GM21390 (cell line): ENCODE measurements at regions not wholly inside any gene's neighbourhood (a gene's known extent, or its start where the extent isn't known, plus 50 kb on each side); places are given as distances from the start of the nearest gene placed in this dataset.
A peak's percentile ranks its signal among the peaks of the same experiment; 100 is the strongest.
"Not testable (repeated sequence)": the region's sequence is repeated elsewhere in the genome, so short reads cannot be mapped to it uniquely, and the experiment has no call there.

Experiments used
- ATAC-seq: cut with Tn5 transposase; IDR thresholded peaks from one replicate; pipeline ENCODE4 v1.9.1; 2021; ENCODE audit not compliant: unreplicated experiment

DNA sequence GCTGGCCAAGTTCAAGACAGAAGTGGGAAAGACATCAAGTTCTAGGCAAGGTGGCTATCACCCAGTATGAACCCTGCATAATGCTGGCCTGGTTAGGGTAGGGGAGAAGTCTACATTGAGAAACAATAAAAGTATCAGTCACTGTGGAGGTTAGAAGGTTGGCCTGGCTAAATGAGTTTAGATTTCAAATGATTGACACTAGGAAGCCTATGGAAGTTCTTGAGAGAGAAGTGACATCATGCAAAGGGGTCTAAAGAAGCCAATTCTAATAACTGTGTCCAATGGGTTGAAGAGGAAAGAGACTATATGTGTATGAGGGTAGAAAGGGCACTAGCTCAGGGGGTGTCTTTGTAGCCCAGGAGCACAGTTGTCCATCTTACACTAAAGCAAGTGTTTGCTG, 98.5 kb upstream of the MBIP start:
- ATAC-seq, result no peak

DNA sequence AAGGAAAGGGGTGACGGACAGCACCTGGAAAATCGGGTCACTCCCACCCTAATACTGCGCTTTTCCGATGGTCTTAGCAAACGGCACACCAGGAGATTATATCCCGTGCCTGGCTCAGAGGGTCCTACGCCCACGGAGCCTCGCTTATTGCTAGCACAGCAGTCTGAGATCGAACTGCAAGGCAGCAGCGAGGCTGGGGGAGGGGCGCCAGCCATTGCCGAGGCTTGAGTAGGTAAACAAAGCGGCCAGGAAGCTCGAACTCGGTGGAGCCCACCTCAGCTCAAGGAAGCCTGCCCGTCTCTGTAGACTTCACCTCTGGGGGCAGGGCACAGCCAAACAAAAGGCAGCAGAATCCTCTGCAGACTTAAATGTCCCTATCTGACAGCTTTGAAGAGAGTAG, 91.5 kb upstream of the MBIP start:
- ATAC-seq, result not testable (repeated sequence)

DNA sequence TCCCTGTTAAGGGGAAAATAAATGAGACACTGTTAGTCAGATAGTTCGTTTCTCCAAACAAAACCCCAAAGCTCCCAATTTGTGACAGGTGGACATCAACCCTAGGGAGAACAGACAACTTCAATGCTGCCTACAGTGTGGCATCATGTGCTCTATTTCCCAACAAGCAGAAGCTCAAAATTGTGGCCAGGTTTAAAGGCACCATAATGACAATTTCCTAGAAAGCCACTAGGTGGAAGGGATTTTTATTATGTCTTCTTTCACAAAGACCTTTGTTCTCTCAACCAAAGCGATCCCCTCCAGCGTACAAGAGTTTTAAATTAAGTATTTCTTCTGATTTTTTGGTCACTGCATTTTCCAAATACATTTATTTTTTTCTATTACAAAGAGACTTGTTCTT, 88.0 kb upstream of the MBIP start:
- ATAC-seq, result no peak

DNA sequence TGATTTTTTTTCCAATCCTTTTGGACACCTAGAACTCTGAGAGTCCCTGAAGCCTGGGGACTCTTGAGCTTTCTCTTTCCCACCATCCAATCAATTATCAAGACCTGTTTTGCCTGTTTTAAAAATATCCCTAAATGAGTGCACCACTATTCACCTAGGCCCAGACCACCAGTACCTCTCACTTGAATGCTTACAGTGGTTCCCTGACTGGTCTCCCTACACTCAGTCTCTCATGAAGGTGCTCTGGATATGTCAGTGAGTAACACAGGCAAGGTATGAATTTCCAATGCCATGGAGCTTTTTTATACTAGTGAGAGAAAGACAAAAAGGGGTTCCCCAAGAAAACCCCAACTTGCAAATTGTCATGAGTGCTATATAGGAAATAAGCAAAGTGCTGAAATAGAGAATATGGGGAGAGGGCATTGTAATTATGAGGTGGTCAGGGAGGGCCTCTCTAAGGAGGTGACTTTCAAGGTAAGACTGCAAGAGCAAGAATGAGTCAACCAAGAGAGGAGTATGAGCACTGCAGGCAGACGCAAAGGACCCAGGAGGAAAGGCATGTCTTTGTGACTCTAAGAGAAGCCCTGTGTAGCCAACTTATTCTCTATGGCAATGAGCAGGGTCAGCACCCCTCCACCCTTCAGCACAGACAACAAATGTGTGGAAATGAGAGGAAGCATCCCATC, 85.3 kb upstream of the MBIP start:
- ATAC-seq, result no peak

DNA sequence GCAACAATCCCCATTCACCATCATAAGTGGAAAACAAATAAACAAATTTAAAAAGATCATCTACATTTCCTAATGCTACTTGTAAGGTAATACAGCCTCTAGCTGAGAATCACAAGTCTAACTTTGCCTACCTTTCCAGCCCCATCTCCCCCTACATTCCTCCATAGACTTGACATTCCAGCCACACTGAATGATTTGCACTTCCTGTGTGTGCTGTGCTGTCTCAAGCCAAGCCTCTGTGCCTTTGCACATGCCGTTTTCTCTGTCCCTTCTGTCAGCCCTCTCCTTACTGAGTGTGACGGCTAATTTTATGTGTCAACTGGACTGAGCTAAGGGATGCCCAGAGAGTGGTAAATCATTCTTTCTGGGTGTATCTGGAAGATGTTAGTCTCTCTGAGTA, 82.4 kb upstream of the MBIP start:
- ATAC-seq, result no peak

DNA sequence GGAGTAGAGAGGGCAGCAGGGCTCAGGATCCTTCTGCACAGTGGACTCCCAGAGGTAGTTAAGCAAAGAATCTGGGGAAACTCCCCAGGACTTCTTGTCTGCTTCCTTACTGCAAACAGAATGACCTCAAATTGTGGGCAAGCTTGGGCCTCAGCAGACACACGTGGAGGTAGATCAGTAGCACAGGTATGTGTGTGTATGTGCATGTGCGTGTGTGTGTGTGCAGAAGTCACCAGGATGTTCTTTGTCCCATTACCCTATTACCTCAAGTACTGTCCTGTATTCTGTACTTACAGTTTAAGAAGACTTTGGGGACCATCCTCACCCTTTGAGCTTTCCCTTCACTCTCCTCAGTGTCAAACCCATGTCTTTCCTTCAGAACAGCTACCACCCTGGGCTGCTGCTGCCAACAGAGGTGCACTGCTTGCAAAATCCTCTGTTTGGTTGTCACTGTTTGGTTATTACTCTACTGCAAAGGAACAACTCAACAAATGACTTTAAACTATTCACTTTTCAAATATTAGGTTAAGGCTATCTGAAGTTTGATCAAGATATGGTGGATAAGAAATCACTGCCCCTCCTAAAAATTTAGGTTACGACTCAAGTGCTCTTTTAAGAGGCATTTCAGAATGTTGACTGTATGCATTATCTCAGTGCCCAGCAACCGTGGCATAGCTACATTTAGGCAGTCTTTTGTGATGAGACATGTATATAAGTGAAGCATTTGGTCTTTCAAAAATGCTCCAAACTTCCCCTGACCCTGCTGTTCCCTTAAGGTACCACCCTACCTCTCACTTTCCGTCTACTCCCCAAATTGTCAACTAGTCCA, 78.2 kb upstream of the MBIP start:
- ATAC-seq, result no peak

DNA sequence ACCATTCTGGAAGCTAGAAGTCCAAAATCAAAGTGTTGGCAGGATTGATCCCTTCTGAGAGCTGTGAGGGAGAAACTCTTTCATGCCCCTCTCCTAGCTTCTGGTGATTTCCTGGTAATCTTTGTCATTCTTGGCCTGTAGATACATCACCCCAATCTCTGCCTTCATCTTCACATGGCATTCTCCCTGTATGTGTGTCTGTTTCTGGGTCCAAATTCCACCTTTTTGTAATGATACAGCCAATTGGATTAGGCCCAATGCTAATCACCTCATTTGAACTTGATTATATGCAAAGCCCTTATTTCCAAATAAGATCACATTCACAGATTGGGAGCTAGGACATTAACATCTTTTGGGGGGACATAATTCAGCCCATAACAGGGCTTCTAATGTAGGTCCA, 76.9 kb upstream of the MBIP start:
- ATAC-seq, result no peak

DNA sequence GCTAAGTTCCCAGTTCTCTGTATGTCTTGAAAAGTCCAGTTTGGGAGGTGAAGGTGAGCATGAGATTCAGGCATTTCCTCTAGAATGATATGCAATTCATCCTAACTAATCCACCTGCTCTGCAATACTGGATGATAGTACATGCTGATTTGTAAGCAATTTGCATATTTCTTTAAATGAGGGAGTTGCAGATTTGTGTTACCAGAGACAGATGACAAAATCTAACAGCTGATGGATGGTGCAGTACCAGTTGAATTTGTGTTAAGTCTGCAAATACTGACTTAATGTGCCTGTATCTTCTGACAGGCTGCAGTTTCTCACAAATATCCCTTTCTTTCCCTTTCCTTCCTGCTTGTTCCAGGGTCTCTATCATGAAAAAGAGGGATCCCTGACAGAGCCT, 76.4 kb upstream of the MBIP start:
- no peak for ATAC-seq

DNA sequence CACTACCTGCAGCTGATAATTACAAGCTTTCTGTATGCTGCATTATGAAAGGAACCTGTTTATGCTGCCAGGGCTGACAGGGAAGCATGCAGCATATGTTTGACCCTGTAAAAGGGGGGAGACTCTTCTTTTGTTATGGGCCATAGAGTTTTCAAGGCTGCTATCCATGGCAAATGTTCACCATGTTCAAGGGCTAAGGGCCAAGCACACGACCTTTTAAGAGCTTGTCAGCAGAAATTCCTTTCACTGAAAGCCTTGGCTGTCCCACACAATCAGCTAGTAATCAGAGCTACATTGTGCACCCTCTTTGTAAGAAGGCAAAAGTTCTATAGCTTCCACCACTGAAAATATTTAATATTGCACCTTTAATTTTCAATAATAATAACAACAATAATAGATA, 74.2 kb upstream of the MBIP start:
- ATAC-seq, result no peak

DNA sequence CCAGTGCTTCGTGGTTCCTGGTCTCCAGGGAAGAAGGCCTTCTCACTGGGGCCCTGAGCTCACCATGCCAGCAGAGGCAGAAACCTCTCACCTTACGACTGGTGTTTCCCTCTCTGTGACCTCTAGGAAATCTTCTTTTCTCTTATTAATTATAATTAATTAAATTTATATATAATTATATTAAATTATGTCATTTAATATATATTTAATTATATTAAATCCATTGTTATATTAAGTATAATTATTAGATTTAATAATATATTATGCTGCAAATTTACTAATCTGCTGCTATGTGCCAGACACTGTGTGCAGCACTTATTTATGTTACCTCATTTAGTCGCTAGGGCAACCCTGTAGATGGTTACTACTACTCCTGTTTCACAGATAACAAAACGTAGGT, 70.3 kb upstream of the MBIP start:
- ATAC-seq, result no peak

DNA sequence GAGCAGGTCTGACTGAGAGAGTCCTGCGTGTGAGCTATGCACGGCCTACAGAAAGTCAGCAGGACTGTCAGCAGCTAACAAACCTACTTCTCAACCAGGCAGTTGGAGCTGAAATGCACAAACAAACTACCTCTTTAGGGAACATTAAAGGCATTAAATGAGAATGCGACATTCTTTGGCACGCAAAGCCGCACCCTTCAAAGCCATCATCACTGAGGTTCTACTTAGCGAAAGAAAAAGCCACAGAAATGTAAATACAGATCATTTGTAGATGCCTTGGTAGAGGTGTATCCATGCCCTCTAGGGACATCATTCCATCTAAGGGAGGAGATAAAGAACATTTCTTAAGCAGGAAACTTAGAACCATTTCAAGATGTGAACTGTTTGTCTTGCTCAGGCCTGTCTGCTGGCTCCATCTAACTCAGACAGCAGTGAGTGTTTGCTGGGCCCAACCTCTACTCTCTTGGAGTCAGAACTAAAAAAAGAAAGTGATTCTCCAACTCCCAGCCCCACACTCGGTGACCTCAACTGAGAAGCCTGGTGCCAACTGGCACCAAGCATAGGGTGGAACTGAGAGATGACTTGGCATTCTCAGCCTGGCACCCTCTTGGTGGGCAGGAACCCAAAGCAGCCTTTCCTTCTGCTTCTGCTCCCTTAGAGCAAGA, 63.5 kb upstream of the MBIP start:
- no peak for ATAC-seq

DNA sequence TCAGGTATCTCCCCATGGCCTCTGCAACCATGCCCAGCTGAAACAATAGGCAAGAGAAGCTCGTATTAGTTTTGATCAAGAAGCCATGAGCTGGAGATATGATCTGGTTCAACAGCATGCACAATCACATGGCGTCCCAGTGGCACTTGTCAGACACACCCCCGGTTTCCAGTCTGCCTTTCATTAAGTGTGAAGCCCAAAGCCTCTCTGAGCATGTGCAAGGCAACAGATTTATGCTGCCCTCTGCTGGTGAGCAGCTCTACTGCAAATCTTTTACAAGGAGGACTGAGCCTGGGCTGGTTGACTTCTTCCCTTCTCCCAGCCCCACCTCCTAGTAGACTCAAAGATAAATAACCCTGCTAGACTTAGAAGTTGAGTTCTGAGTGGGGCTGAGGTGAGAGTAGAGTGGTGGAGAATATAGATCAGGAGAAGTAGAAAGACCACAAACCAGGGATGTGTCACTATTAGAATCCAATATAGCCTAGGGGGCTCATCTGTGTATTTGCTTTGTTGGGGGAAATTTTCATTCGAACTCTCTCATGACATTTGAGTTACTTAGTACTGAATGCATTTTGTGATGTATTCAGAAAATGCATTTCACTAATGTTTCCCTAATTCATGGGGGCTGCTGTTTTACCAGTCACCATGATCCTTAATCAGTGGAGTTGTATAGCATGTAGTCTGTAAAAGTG, 53.7 kb upstream of the MBIP start:
- peak; percentile 82 for ATAC-seq
